HEK293T (cell line): ENCODE measurements at regions not wholly inside any gene's neighbourhood (a gene's known extent, or its start where the extent isn't known, plus 50 kb on each side); places are given as distances from the start of the nearest gene placed in this dataset.

ENCODE experiments used
- ARNT ChIP-seq: fragments of 450-650 bp; IDR thresholded peaks from 2 replicates; pipeline ENCODE4 v1.6.1; 2017; ENCODE audit warnings: mild to moderate bottlenecking
- BHLHE40 ChIP-seq: fragments of 450-650 bp; IDR thresholded peaks from 2 replicates; pipeline ENCODE4 v1.6.1; 2016; ENCODE audit warnings: mild to moderate bottlenecking, moderate library complexity, borderline replicate concordance
- CTBP1 ChIP-seq: fragments of 450-650 bp; IDR thresholded peaks from 2 replicates; pipeline ENCODE4 v1.6.1; 2016; ENCODE audit warnings: borderline replicate concordance
- ELF4 ChIP-seq: fragments of 450-650 bp; IDR thresholded peaks from 2 replicates; pipeline ENCODE4 v1.6.1; 2017; ENCODE audit warnings: antibody characterized with exemption
- FOXA1 ChIP-seq: fragments of 450-650 bp; IDR thresholded peaks from 2 replicates; pipeline ENCODE4 v1.6.1; 2016; ENCODE audit warnings: mild to moderate bottlenecking
- FOXM1 ChIP-seq: fragments of 450-650 bp; IDR thresholded peaks from 2 replicates; pipeline ENCODE4 v1.6.1; 2017; ENCODE audit warnings: mild to moderate bottlenecking, borderline replicate concordance
- HDGF ChIP-seq: fragments of 450-650 bp; IDR thresholded peaks from 2 replicates; pipeline ENCODE4 v1.6.1; 2017; ENCODE audit warnings: antibody characterized with exemption, borderline replicate concordance
- L3MBTL2 ChIP-seq: fragments of 450-650 bp; conservative IDR thresholded peaks from 2 replicates; pipeline ENCODE4 v1.6.1; 2016; ENCODE audit warnings: mild to moderate bottlenecking
- LEF1 ChIP-seq: fragments of 450-650 bp; IDR thresholded peaks from 2 replicates; pipeline ENCODE4 v1.6.1; 2017; ENCODE audit warnings: mild to moderate bottlenecking, borderline replicate concordance
- NFRKB ChIP-seq: fragments of 450-650 bp; IDR thresholded peaks from 2 replicates; pipeline ENCODE4 v1.6.1; 2016; ENCODE audit warnings: mild to moderate bottlenecking, moderate library complexity
- SP1 ChIP-seq: fragments of 450-650 bp; IDR thresholded peaks from 2 replicates; pipeline ENCODE4 v1.6.1; 2017
- SUZ12 ChIP-seq: fragments of 450-650 bp; IDR thresholded peaks from 2 replicates; pipeline ENCODE4 v1.6.1; 2016; ENCODE audit warnings: mild to moderate bottlenecking
- TARDBP ChIP-seq: fragments of 450-650 bp; IDR thresholded peaks from 2 replicates; pipeline ENCODE4 v1.6.1; 2016
- TF ChIP-seq, protein P1 (sequence below): fragments of 450-650 bp; IDR thresholded peaks from 2 replicates; pipeline ENCODE4 v1.6.1; 2016

- TF ChIP-seq BHLHE40 (no peak), SP1 (no peak), NFRKB (no peak), L3MBTL2 (no peak), FOXA1 (no peak), CTBP1 (no peak), ARNT (no peak), FOXM1 (no peak), SUZ12 (no peak), LEF1 (no peak), TARDBP (no peak), ELF4 (no peak), HDGF (no peak)
- TF ChIP-seq, protein P1, sequence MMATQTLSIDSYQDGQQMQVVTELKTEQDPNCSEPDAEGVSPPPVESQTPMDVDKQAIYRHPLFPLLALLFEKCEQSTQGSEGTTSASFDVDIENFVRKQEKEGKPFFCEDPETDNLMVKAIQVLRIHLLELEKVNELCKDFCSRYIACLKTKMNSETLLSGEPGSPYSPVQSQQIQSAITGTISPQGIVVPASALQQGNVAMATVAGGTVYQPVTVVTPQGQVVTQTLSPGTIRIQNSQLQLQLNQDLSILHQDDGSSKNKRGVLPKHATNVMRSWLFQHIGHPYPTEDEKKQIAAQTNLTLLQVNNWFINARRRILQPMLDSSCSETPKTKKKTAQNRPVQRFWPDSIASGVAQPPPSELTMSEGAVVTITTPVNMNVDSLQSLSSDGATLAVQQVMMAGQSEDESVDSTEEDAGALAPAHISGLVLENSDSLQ: no peak
These were observed 148.8 kb downstream of the ACTR3 start for GRCh38 chr2:114038710-114039109.
